Activated CD8-positive, alpha-beta T cell treated with anti-CD3 and anti-CD28 coated beads for 36 hours (primary cell): ENCODE measurements at regions not wholly inside any gene's neighbourhood (a gene's known extent, or its start where the extent isn't known, plus 50 kb on each side); places are given as distances from the start of the nearest gene placed in this dataset.
"Not testable (repeated sequence)": the region's sequence is repeated elsewhere in the genome, so short reads cannot be mapped to it uniquely, and the experiment has no call there.

Experiments
- ATAC-seq: fragments of 200-7000 bp; cut with Tn5 transposase; one replicate; pipeline ENCODE4 v1.10.0; 2021; ENCODE audit warnings: mild to moderate bottlenecking, moderate library complexity
- CTCF ChIA-PET: fragments of 350-600 bp; sonication (Branson Sonifier 250); formaldehyde crosslinking; loops from one replicate; lab custom pipeline; 2021; ENCODE audit warnings: antibody characterized with exemption; lab: Charles Lee
- POLR2A ChIA-PET: fragments of 350-600 bp; sonication (Branson Sonifier 250); formaldehyde crosslinking; loops from one replicate; lab custom pipeline; 2021; ENCODE audit warnings: antibody characterized with exemption; lab: Charles Lee
- DNase-seq: peaks from one replicate; pipeline ENCODE4 v3.0.0-alpha.2; 2020
- H3K27ac Mint-ChIP-seq: one replicate; pipeline ENCODE4 v1.8.0; 2021; ENCODE audit warnings: mild to moderate bottlenecking, mixed read lengths
- H3K27me3 Mint-ChIP-seq: one replicate; pipeline ENCODE4 v1.8.0; 2021; ENCODE audit warnings: mixed read lengths
- H3K36me3 Mint-ChIP-seq: one replicate; pipeline ENCODE4 v1.8.0; 2021; ENCODE audit warnings: low read depth, mixed read lengths
- H3K4me1 Mint-ChIP-seq: one replicate; pipeline ENCODE4 v1.8.0; 2021; ENCODE audit warnings: low read depth, mixed read lengths
- H3K4me3 Mint-ChIP-seq: one replicate; pipeline ENCODE4 v1.8.0; 2021; ENCODE audit warnings: mild to moderate bottlenecking, moderate library complexity, mixed read lengths
- H3K9me3 Mint-ChIP-seq: one replicate; pipeline ENCODE4 v1.8.0; 2021; ENCODE audit warnings: mixed read lengths
- intact Hi-C: fragments of 100-400 bp; cut with micrococcal nuclease; formaldehyde crosslinking; loops from one replicate; pipeline ENCODE4 v1.10.0; 2022
- TF ChIP-seq, protein P1 (sequence below): fragments of 200-600 bp; IDR thresholded peaks from one replicate; pipeline ENCODE4 v1.8.0; 2022; ENCODE audit warnings: antibody characterized with exemption, mild to moderate bottlenecking

DNA sequence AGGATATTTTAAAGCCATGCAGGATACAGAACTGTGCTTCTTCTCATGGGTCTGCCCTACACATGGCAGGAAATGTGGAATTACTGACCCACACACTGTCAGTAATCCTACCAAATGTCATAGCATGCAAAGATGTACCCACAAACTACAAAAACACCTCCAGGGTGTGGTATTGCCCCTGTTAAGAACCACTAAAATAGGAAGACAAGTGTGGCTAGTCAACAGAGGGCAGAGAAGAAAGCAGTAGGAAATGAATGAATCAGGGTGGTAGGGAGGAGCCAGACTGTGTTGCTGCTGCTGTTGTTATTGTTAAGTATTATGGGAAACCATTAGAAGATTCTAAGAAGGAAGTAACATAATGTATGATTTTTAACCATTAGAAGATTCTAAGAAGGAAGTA, 556.7 kb upstream of the ACVR2A start:
- intact Hi-C loops, result no loop called here
- H3K27me3 Mint-ChIP-seq, result no peaks in the 10 kb centered on the region
- H3K9me3 Mint-ChIP-seq, result peaks cover 3% of the 10 kb centered on the region
- TF ChIP-seq, protein P1, sequence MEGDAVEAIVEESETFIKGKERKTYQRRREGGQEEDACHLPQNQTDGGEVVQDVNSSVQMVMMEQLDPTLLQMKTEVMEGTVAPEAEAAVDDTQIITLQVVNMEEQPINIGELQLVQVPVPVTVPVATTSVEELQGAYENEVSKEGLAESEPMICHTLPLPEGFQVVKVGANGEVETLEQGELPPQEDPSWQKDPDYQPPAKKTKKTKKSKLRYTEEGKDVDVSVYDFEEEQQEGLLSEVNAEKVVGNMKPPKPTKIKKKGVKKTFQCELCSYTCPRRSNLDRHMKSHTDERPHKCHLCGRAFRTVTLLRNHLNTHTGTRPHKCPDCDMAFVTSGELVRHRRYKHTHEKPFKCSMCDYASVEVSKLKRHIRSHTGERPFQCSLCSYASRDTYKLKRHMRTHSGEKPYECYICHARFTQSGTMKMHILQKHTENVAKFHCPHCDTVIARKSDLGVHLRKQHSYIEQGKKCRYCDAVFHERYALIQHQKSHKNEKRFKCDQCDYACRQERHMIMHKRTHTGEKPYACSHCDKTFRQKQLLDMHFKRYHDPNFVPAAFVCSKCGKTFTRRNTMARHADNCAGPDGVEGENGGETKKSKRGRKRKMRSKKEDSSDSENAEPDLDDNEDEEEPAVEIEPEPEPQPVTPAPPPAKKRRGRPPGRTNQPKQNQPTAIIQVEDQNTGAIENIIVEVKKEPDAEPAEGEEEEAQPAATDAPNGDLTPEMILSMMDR, result no peak
- H3K4me3 Mint-ChIP-seq, result no peak overlapping the region
- no peak for DNase-seq
- no peaks in the 10 kb centered on the region for H3K36me3 Mint-ChIP-seq
- H3K4me1 Mint-ChIP-seq, result no peaks in the 10 kb centered on the region
- ChIA-PET CTCF (no interaction called here), POLR2A (no interaction called here)
- peak; percentile 68 for ATAC-seq
- H3K27ac Mint-ChIP-seq, result no peak overlapping the region

DNA sequence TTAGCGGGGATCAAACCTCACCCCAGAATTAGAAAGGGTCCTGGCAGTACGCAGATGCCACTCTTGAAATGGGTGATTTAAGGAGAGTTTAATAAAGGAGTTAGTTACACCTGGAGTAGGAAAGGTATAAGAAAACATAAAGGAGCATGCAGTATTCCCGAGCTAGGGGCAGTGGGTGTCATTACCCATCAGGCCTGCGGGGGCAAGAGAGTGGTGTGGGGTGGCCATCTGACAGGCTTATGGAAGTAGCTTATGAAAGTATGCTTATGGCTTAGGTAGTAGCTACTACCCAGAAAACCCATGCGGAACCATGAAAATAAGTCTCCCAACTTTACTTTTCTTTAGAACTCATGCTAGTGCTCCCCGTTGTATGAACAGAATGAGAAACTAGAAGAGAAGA, 568.9 kb upstream of the ACVR2A start:
- H3K4me1 Mint-ChIP-seq, result no peaks in the 10 kb centered on the region
- ChIA-PET CTCF (interaction anchor here (1.1 kb wide), 1 partner anchor 29 kb away, joined by 3 read pairs; no protein-coding TSS in a partner anchor), POLR2A (no interaction called here)
- intact Hi-C loops, result no loop called here
- H3K9me3 Mint-ChIP-seq, result no peaks in the 10 kb centered on the region
- TF ChIP-seq, protein P1, result no peak
- DNase-seq (peak; percentile 6), ATAC-seq (no peak)
- H3K36me3 Mint-ChIP-seq, result no peaks in the 10 kb centered on the region
- no peak overlapping the region for H3K4me3 Mint-ChIP-seq
- no peaks in the 10 kb centered on the region for H3K27me3 Mint-ChIP-seq
- no peak overlapping the region for H3K27ac Mint-ChIP-seq

DNA sequence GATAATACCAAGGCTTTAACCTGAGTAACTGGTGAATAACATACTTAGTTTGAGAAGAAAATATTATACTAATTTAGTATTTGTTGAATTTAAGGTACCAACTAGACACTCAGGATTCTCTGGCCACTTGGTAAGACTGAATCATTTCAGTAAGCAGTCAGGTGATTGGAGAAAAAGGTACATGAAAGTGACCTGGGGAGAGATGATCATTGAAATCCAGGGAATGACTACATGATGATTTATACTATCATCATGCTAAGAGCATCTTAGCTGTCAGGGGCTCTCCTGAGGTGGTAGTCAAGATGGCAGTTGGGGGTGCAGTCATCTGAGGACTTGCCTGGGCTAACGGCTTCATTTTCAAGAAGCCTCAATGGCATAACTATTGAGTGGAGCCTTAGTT, 571.2 kb upstream of the ACVR2A start:
- Mint-ChIP-seq H3K27ac (no peak overlapping the region), H3K36me3 (no peaks in the 10 kb centered on the region), H3K27me3 (no peaks in the 10 kb centered on the region), H3K4me3 (no peak overlapping the region), H3K9me3 (peaks cover 11% of the 10 kb centered on the region), H3K4me1 (no peaks in the 10 kb centered on the region)
- ATAC-seq (no peak), DNase-seq (no peak)
- POLR2A ChIA-PET, result no interaction called here
- CTCF ChIA-PET, result no interaction called here
- intact Hi-C loops, result no loop called here
- TF ChIP-seq, protein P1, result no peak

DNA sequence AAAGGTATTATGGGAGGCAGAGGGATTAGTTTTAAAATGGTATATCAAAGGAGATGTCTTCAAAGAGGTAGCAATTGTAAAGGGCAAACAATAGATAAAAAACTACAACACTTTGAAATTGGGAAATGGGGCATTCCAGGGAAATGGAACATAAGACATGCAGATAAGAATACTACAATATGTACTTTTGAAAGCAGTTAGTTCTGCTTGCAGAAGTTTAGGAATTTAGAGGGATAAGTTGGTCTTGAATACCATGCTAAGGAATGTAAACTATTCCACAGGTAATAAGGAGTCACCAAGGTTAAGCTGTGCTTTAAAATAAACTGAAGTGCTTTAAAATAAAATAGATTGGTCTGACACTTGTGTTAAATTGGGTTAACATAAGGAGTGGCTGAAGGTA, 571.7 kb upstream of the ACVR2A start:
- no peak for ATAC-seq
- H3K36me3 Mint-ChIP-seq, result no peaks in the 10 kb centered on the region

DNA sequence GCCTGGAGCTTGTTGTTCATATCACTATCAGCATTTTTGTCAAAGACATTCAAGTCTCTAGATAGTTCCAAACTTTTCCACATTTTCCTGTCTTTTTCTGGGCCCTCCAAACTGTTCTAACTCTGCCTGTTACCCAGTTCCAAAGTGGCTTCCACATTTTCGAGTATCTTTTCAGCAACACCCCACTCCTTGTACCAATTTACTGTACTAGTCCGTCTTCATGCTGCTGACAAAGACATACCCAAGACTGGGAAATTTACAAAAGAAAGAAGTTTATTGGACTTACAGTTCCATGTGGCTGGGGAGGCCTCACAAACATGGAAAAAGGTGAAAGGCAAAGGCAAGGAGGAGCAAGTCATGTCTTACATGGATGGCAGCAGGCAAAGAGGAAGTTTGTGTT, 575.2 kb upstream of the ACVR2A start:
- POLR2A ChIA-PET, H3K36me3 Mint-ChIP-seq, CTCF ChIA-PET, DNase-seq, intact Hi-C loops, H3K4me1 Mint-ChIP-seq, ATAC-seq, H3K27ac Mint-ChIP-seq, H3K4me3 Mint-ChIP-seq, H3K27me3 Mint-ChIP-seq: not testable (repeated sequence)
- peaks cover 18% of the 10 kb centered on the region for H3K9me3 Mint-ChIP-seq

More for the DNA sequence above, 571.7 kb upstream of the ACVR2A start:
- ChIA-PET CTCF (no interaction called here), POLR2A (no interaction called here)
- DNase-seq, result no peak
- Mint-ChIP-seq H3K4me1 (no peaks in the 10 kb centered on the region), H3K27ac (no peak overlapping the region), H3K9me3 (peaks cover 11% of the 10 kb centered on the region), H3K27me3 (no peaks in the 10 kb centered on the region), H3K4me3 (no peak overlapping the region)
- TF ChIP-seq, protein P1, result no peak
- intact Hi-C loops, result no loop called here

DNA sequence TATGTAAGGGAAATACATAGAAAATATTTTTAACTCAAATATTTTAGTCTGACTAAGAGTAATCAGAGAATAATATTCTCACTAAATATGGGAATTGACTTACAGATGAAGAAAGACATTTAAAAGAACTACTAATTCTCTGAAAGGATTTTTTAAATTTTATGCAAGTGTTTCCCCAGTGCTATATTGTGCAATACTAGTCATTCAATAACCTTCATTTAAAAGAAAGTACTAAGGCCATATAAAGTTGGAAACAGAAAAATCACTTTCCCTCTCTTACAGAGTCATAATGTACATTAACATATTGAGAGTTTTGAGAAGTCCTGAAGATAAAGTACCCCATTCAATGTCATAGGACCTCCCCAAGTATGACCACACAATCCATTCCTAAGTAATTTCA, 584.6 kb upstream of the ACVR2A start:
- TF ChIP-seq, protein P1, result no peak
- intact Hi-C loops, result no loop called here
- Mint-ChIP-seq H3K4me3 (no peak overlapping the region), H3K27me3 (no peaks in the 10 kb centered on the region), H3K36me3 (no peaks in the 10 kb centered on the region), H3K4me1 (no peaks in the 10 kb centered on the region), H3K9me3 (no peaks in the 10 kb centered on the region), H3K27ac (no peak overlapping the region)
- CTCF ChIA-PET, result no interaction called here
- POLR2A ChIA-PET, result no interaction called here
- ATAC-seq (no peak), DNase-seq (no peak)
